ENCODE measurements at regions not wholly inside any gene's neighbourhood (a gene's known extent, or its start where the extent isn't known, plus 50 kb on each side); places are given as distances from the start of the nearest gene placed in this dataset.
A peak's percentile ranks its signal among the peaks of the same experiment; 100 is the strongest.

- peak; percentile 39 for DNase-seq (ENCODE audit: low read depth)
- peak; percentile 39 for TF ChIP-seq CTCF (IDR thresholded peaks at IDR 0.05; ENCODE audit: insufficient read depth, low read depth, low read length, missing control alignments)
- H3K4me3 ChIP-seq (ENCODE audit: low read depth, low read length) = no peak overlapping the region
These were observed 361.5 kb upstream of the ZP4 start for GRCh38 chr1:238252033-238252802.

GRCh38 chr1:238248356-238248755 lies 357.6 kb upstream of the ZP4 start:
- H3K4me3 ChIP-seq (ENCODE audit: low read depth, low read length) = no peak overlapping the region
- no peak for TF ChIP-seq CTCF (IDR thresholded peaks at IDR 0.05; ENCODE audit: insufficient read depth, low read depth, low read length, missing control alignments)
- no peak for DNase-seq (ENCODE audit: low read depth)

DNA sequence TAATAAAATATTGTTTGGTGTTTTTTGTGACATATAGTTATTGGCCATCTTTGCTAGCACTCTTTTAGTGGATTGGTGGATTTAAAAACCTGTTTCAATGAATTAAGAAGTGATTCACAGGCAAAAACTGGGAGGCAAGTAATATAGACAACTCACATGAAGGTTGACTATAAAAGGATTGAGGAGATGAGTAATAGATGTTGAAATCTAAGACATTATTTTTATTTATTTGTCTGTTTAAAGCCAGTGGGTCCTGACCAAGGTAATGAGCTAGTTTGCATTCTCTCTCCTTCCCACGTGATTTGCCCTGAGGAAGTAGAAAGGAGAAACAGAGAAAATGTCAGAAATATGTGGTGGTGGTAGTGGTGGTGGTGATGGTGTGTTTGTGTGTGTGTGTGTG lies 351.5 kb upstream of the ZP4 start:
- H3K4me3 ChIP-seq (ENCODE audit: low read depth, low read length) = no peak overlapping the region
- TF ChIP-seq CTCF (IDR thresholded peaks at IDR 0.05; ENCODE audit: insufficient read depth, low read depth, low read length, missing control alignments) = no peak
- no peak for DNase-seq (ENCODE audit: low read depth)

DNA sequence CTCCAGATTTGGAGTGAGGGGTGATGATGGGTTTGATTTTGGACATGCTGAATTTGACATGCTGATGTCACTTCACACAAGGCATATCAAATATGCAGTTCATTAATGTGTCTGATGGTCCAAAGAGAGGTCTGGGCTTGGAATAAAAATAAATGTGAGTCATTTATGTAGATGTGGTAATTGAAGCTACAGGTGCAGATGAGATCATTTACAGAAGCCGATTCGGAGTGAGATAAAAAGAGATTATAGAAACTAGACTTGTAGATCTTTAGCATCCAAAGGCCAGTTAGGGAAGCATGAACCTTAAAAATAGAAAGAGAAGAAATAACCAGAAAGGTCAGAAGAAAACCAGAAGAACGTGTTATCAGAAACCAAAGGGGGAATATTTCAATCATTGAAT lies 350.9 kb upstream of the ZP4 start:
- no peak for DNase-seq (ENCODE audit: low read depth)
- no peak for TF ChIP-seq CTCF (IDR thresholded peaks at IDR 0.05; ENCODE audit: insufficient read depth, low read depth, low read length, missing control alignments)
- no peak overlapping the region for H3K4me3 ChIP-seq (ENCODE audit: low read depth, low read length)

DNA sequence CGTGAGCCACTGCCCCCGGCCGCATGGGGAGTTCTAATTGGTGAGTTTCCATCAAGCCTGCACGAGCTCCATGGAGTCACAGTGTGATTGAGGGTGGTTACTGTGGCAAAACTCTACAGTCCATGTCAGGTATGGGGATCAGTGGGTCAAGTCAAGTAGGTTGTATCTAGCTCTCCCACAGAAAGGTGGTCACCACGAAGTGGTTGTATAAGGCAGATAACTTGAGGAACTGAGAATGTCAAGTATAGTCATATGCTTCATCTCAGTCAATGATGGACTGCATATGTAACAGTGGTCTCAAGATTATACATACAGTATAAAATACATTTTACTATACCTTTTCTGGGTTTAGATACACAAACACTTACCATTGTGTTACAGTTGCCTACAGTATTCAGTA lies 348.6 kb upstream of the ZP4 start:
- DNase-seq (ENCODE audit: low read depth) = no peak
- TF ChIP-seq CTCF (IDR thresholded peaks at IDR 0.05; ENCODE audit: insufficient read depth, low read depth, low read length, missing control alignments) = no peak
- no peak overlapping the region for H3K4me3 ChIP-seq (ENCODE audit: low read depth, low read length)

DNA sequence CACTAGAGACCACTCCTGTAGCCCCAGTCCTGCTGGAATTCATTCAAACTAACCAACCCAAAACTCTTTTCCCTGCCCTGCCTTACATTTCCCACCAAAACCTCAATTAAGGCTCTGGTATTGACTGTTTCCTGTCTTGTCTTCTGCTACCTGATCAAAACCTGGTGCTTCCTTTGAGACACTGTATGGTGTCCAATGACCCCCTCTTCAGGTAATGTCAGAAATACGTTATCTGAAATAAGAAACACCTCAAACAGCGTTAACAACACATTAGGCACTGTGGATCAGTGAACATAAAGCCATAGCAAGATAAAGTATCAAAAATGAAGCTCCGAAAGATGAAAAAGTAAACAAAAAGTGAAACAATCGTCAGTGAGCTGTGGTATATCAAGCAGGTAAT lies 343.2 kb upstream of the ZP4 start:
- no peak for DNase-seq (ENCODE audit: low read depth)
- no peak for TF ChIP-seq CTCF (IDR thresholded peaks at IDR 0.05; ENCODE audit: insufficient read depth, low read depth, low read length, missing control alignments)
- no peak overlapping the region for H3K4me3 ChIP-seq (ENCODE audit: low read depth, low read length)
